ENCODE measurements at regions not wholly inside any gene's neighbourhood (a gene's known extent, or its start where the extent isn't known, plus 50 kb on each side); places are given as distances from the start of the nearest gene placed in this dataset.

DNA sequence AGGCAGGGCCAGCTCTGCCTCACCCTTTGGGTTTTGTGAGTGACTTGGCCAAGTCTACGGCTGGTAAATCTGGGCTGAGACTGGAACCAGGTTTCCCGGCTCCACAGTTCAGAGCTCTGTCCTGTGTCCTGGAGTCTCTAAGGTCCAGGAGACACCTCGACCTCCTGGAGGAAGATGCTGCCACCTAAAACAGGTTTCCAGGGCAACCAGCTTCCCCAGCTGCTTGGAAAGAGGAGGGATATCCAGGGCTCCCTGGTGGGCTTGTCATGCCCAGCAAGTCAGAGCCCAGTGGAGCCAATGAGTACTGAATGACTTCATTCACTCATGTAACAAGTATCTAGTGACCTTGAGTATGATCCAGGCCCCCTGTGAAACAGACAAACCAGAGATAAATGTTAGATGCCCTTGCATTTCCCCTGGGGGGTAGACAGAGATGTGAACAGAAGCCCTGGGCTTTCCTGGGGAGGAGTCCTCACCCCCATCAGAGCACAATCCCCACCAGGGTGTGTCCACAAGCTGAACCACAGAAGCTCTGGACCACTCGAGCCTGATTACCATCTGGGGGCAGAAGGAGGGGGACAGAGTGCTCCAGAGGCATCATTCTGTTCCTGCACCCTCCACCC lies 181.2 kb upstream of the RAB4A start:
- Histone ChIP-seq H3K36me3 (no peaks in the 10 kb centered on the region), H3K27ac (peak overlapping the region; percentile 78 to 82), H3K4me3 (no peak overlapping the region), H3K4me1 (peaks cover 0 to 98% (median 62%) of the 10 kb centered on the region in 4 donors), H3K27me3 (no peaks in the 10 kb centered on the region), H3K9me3 (no peaks in the 10 kb centered on the region)
- intact Hi-C loops (cut with DNase I; ENCODE audit: low total_unique reads), result no loop called here
- no peak for DNase-seq
- TF ChIP-seq CTCF (IDR thresholded peaks at IDR 0.05), result no peak

GRCh38 chr1:229091721-229092136 lies 179.2 kb upstream of the RAB4A start:
- H3K4me1 ChIP-seq, result peaks cover 0 to 89% (median 63%) of the 10 kb centered on the region in 4 donors
- H3K4me3 ChIP-seq, result no peak overlapping the region
- TF ChIP-seq CTCF (IDR thresholded peaks at IDR 0.05), result no peak
- no peaks in the 10 kb centered on the region for H3K36me3 ChIP-seq
- H3K9me3 ChIP-seq, result no peaks in the 10 kb centered on the region
- H3K27ac ChIP-seq, result peak overlapping the region; percentile 78 to 82
- H3K27me3 ChIP-seq, result no peaks in the 10 kb centered on the region
- DNase-seq, result peak in 1 of 2 donors; percentile 86
- intact Hi-C loops (cut with DNase I; ENCODE audit: low total_unique reads), result no loop called here

DNA sequence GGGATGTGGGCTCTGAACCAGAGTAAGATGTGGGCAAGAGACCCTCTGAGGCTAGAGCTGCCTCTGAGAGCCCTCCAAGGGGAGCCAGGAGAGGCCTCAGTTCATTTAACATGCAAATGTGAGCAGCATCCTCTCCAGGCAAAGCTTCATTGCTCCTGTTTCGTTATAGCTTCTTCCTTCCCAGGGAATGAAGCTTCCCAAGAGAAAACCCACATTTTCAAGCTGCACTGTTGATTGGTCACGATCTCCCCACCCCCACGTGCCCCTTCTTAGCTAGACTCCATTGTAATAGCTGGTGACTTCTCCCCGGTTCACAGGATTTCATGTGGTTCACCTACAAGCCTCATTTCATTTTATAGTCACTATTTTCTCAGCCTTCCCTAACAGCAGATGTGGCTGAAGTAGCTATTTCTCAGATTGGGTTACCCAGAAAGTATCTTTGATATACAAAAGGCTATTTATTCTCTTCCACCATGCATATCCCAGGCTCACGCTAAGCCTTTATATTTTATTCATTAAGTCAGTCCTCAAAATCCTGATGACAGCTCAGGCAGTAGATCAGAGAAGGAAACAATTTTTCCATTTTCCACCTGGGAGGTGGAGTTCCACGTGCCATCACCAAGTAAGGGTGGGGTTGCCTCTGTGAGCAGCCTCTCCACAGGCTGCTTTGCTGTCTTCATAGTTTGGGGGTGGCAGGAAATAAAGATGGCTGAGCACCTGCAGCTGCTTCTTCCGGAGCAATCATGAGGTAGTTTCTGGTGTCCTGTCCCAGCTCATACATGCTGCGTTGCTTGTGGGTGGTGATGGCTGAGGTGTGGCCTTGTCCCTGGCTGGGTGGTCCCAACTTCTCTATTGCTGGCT lies 178.3 kb upstream of the RAB4A start:
- Histone ChIP-seq H3K27me3 (no peaks in the 10 kb centered on the region), H3K9me3 (no peaks in the 10 kb centered on the region), H3K4me1 (peaks cover 0 to 80% (median 55%) of the 10 kb centered on the region in 4 donors), H3K27ac (peak overlapping the region; percentile 78 to 82), H3K4me3 (no peak overlapping the region), H3K36me3 (no peaks in the 10 kb centered on the region)
- intact Hi-C loops (cut with DNase I; ENCODE audit: low total_unique reads), result no loop called here
- no peak for TF ChIP-seq CTCF (IDR thresholded peaks at IDR 0.05)
- DNase-seq, result no peak

GRCh38 chr1:229093238-229093540 lies 177.7 kb upstream of the RAB4A start:
- no peaks in the 10 kb centered on the region for H3K27me3 ChIP-seq
- no peak overlapping the region for H3K4me3 ChIP-seq
- no peak for TF ChIP-seq CTCF (IDR thresholded peaks at IDR 0.05)
- peaks cover 0 to 74% (median 49%) of the 10 kb centered on the region in 4 donors for H3K4me1 ChIP-seq
- intact Hi-C loops (cut with DNase I; ENCODE audit: low total_unique reads), result no loop called here
- DNase-seq, result no peak
- no peaks in the 10 kb centered on the region for H3K9me3 ChIP-seq
- peak overlapping the region; percentile 78 to 82 for H3K27ac ChIP-seq
- no peaks in the 10 kb centered on the region for H3K36me3 ChIP-seq

DNA sequence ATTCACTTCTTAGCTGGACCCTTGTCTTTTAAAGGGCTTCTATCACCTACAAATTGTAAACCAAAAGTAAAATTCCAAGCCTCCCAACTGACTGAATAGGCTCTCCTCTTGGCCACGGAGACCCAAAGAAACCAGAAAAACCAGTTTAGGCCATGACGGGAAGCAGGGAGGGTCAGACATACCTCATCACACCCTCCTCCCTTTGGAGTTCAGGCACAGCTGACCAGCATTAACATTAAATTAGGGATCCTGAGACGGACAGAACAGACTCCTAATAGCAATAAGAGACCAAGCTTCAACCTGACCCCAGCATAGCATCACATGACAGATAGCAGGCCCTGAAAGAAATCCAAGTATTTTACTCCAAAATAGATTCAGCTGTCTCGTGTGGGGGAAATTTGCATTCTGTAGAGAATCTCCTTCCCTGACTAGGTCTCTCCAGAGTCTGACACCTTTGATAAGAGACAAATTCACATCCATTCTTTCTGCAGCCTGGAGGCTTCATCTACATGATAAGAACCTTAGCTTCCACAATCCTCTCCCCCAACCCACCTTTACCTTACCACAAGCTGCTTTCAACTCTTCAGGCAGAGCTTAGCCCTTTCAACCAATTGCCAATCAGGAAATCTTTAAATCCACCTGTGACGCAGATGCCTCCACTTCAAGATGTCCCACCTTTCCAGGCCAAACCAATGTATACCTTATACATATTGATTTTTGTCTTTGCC lies 177.1 kb upstream of the RAB4A start:
- DNase-seq, result no peak
- no peak overlapping the region for H3K4me3 ChIP-seq

More for the DNA sequence above, 177.1 kb upstream of the RAB4A start:
- Histone ChIP-seq H3K27ac (peak overlapping the region; percentile 78 to 82), H3K27me3 (no peaks in the 10 kb centered on the region), H3K9me3 (no peaks in the 10 kb centered on the region), H3K4me1 (peaks cover 0 to 68% (median 44%) of the 10 kb centered on the region in 4 donors), H3K36me3 (no peaks in the 10 kb centered on the region)
- intact Hi-C loops (cut with DNase I; ENCODE audit: low total_unique reads), result no loop called here
- no peak for TF ChIP-seq CTCF (IDR thresholded peaks at IDR 0.05)

All from tibial artery (tissue), 4 donors.